ENCODE measurements at regions not wholly inside any gene's neighbourhood (a gene's known extent, or its start where the extent isn't known, plus 50 kb on each side); places are given as distances from the start of the nearest gene placed in this dataset.

GRCh38 chr2:4475618-4476017, 772.2 kb downstream of the DCDC2C start:
- Histone ChIP-seq H3K27ac (ENCODE audit: low read depth, low read length) (no peak overlapping the region), H4K20me1 (ENCODE audit: control insufficient read depth, insufficient read depth, low read depth, low read length) (no peaks in the 10 kb centered on the region), H3K4me1 (ENCODE audit: control insufficient read depth, low read length) (no peaks in the 10 kb centered on the region), H3K9me2 (replicated peaks; ENCODE audit: control insufficient read depth, low read length) (no peaks in the 10 kb centered on the region), H3K4me3 (ENCODE audit: low read length) (no peak overlapping the region), H3K36me3 (ENCODE audit: control insufficient read depth, low read length) (no peaks in the 10 kb centered on the region), H3K27me3 (ENCODE audit: control insufficient read depth, low read length) (no peaks in the 10 kb centered on the region), H3K79me2 (ENCODE audit: control insufficient read depth, low read length) (no peaks in the 10 kb centered on the region), H3F3A (ENCODE audit: control insufficient read depth, insufficient read depth) (no peaks in the 10 kb centered on the region), H3K4me2 (ENCODE audit: low read length) (no peak overlapping the region), H3K9me3 (ENCODE audit: control insufficient read depth, insufficient read depth, low read length) (no peaks in the 10 kb centered on the region; the same call in 1 of the 2 replicates)
- TF ChIP-seq EZH2phosphoT487 (IDR thresholded peaks at IDR 0.05; ENCODE audit: borderline replicate concordance, low read length) = no peak
- TF ChIP-seq CTCF (IDR thresholded peaks at IDR 0.05; ENCODE audit: low read depth, low read length, poor library complexity, severe bottlenecking) = no peak

GRCh38 chr2:4483050-4483449, 779.7 kb downstream of the DCDC2C start:
- no peaks in the 10 kb centered on the region for H3K79me2 ChIP-seq (ENCODE audit: control insufficient read depth, low read length)
- H4K20me1 ChIP-seq (ENCODE audit: control insufficient read depth, insufficient read depth, low read depth, low read length) = no peaks in the 10 kb centered on the region
- H3K4me2 ChIP-seq (ENCODE audit: low read length) = no peak overlapping the region
- TF ChIP-seq CTCF (IDR thresholded peaks at IDR 0.05; ENCODE audit: low read depth, low read length, poor library complexity, severe bottlenecking) (no peak), EZH2phosphoT487 (IDR thresholded peaks at IDR 0.05; ENCODE audit: borderline replicate concordance, low read length) (no peak)
- H3K4me3 ChIP-seq (ENCODE audit: low read length) = no peak overlapping the region
- no peak overlapping the region for H3K27ac ChIP-seq (ENCODE audit: low read depth, low read length)
- no peaks in the 10 kb centered on the region for H3K4me1 ChIP-seq (ENCODE audit: control insufficient read depth, low read length)
- no peaks in the 10 kb centered on the region for H3F3A ChIP-seq (ENCODE audit: control insufficient read depth, insufficient read depth)
- peaks cover 4% of the 10 kb centered on the region; the same call in 1 of the 2 replicates for H3K9me3 ChIP-seq (ENCODE audit: control insufficient read depth, insufficient read depth, low read length)
- H3K27me3 ChIP-seq (ENCODE audit: control insufficient read depth, low read length) = no peaks in the 10 kb centered on the region
- H3K9me2 ChIP-seq (replicated peaks; ENCODE audit: control insufficient read depth, low read length) = no peaks in the 10 kb centered on the region; the same call in 1 of the 2 replicates
- no peaks in the 10 kb centered on the region for H3K36me3 ChIP-seq (ENCODE audit: control insufficient read depth, low read length)

GRCh38 chr2:4486971-4487370, 783.6 kb downstream of the DCDC2C start:
- Histone ChIP-seq H3K27me3 (ENCODE audit: control insufficient read depth, low read length) (no peaks in the 10 kb centered on the region), H3K9me2 (replicated peaks; ENCODE audit: control insufficient read depth, low read length) (no peaks in the 10 kb centered on the region), H3K79me2 (ENCODE audit: control insufficient read depth, low read length) (no peaks in the 10 kb centered on the region), H3K4me2 (ENCODE audit: low read length) (no peak overlapping the region), H3K9me3 (ENCODE audit: control insufficient read depth, insufficient read depth, low read length) (peaks cover 4% of the 10 kb centered on the region; the same call in 1 of the 2 replicates), H3F3A (ENCODE audit: control insufficient read depth, insufficient read depth) (no peaks in the 10 kb centered on the region), H3K4me3 (ENCODE audit: low read length) (no peak overlapping the region), H3K27ac (ENCODE audit: low read depth, low read length) (no peak overlapping the region), H4K20me1 (ENCODE audit: control insufficient read depth, insufficient read depth, low read depth, low read length) (no peaks in the 10 kb centered on the region), H3K4me1 (ENCODE audit: control insufficient read depth, low read length) (no peaks in the 10 kb centered on the region), H3K36me3 (ENCODE audit: control insufficient read depth, low read length) (no peaks in the 10 kb centered on the region)
- TF ChIP-seq EZH2phosphoT487 (IDR thresholded peaks at IDR 0.05; ENCODE audit: borderline replicate concordance, low read length) (no peak), CTCF (IDR thresholded peaks at IDR 0.05; ENCODE audit: low read depth, low read length, poor library complexity, severe bottlenecking) (no peak)
